Activated CD4-positive, alpha-beta T cell treated with anti-CD3 and anti-CD28 coated beads, Interleukin-2, amount 50 U/mL, for 24 hours (primary cell): ENCODE measurements at regions not wholly inside any gene's neighbourhood (a gene's known extent, or its start where the extent isn't known, plus 50 kb on each side); places are given as distances from the start of the nearest gene placed in this dataset.
"Not testable (repeated sequence)": the region's sequence is repeated elsewhere in the genome, so short reads cannot be mapped to it uniquely, and the experiment has no call there.

Source experiments
- DNase-seq, 2 donors: peaks; one replicate each; pipeline ENCODE4 v3.0.0-alpha.2; 2020; ENCODE audit warnings: low read depth in 1 of 2, low spot score in 1 of 2

- DNase-seq: no peak
Measured at GRCh38 chr2:118791483-118791882, 56.0 kb downstream of the EN1 start.

- no peak for DNase-seq
Measured at GRCh38 chr2:118786746-118787145, 60.7 kb downstream of the EN1 start.

GRCh38 chr2:118784860-118785259 is 62.6 kb downstream of the EN1 start:
- DNase-seq: no peak

- DNase-seq: no peak
Measured at GRCh38 chr2:118779362-118779761, 68.1 kb downstream of the EN1 start.

GRCh38 chr2:118774458-118775133 is 72.9 kb downstream of the EN1 start:
- no peak for DNase-seq

GRCh38 chr2:118773826-118774225 is 73.6 kb downstream of the EN1 start:
- no peak for DNase-seq

- DNase-seq: no peak
Measured at GRCh38 chr2:118772487-118773200, 74.8 kb downstream of the EN1 start.

GRCh38 chr2:118769707-118770400 is 77.6 kb downstream of the EN1 start:
- DNase-seq: no peak

GRCh38 chr2:118766871-118767270 is 80.6 kb downstream of the EN1 start:
- no peak for DNase-seq

- no peak for DNase-seq
Measured at GRCh38 chr2:118764855-118765254, 82.6 kb downstream of the EN1 start.

GRCh38 chr2:118763797-118764196 is 83.7 kb downstream of the EN1 start:
- no peak for DNase-seq

GRCh38 chr2:118762290-118762689 is 85.2 kb downstream of the EN1 start:
- DNase-seq: no peak

- DNase-seq: no peak
Measured at GRCh38 chr2:118761771-118762170, 85.7 kb downstream of the EN1 start.

GRCh38 chr2:118755901-118756300 is 91.5 kb downstream of the EN1 start:
- no peak for DNase-seq

GRCh38 chr2:118755384-118755783 is 92.1 kb downstream of the EN1 start:
- no peak for DNase-seq

- DNase-seq: no peak
Measured at GRCh38 chr2:118752762-118753429, 94.6 kb downstream of the EN1 start.

GRCh38 chr2:118750959-118751565 is 96.4 kb downstream of the EN1 start:
- DNase-seq: no peak

GRCh38 chr2:118748245-118748885 is 99.1 kb downstream of the EN1 start:
- no peak for DNase-seq

GRCh38 chr2:118747637-118748036 is 99.8 kb downstream of the EN1 start:
- DNase-seq: no peak

GRCh38 chr2:118747066-118747465 is 100.4 kb downstream of the EN1 start:
- no peak for DNase-seq

GRCh38 chr2:118744682-118745181 is 102.7 kb downstream of the EN1 start:
- not testable (repeated sequence) for DNase-seq
